SK-N-SH treated with all-trans-retinoic acid at 6 μM for 48 hours (cell line): ENCODE measurements at regions not wholly inside any gene's neighbourhood (a gene's known extent, or its start where the extent isn't known, plus 50 kb on each side); places are given as distances from the start of the nearest gene placed in this dataset.

Experiments used
- ARNTL ChIP-seq: fragments of 450-650 bp; formaldehyde crosslinking; IDR thresholded peaks from 2 replicates; pipeline ENCODE4 v1.5.0; 2020; ENCODE audit warnings: low read depth, mild to moderate bottlenecking, moderate library complexity, borderline replicate concordance
- BACH2 ChIP-seq: fragments of 250-450 bp; sonication (Bioruptor Pico); IDR thresholded peaks from 2 replicates; pipeline ENCODE4 v1.9.0; 2021; ENCODE audit warnings: mild to moderate bottlenecking, borderline replicate concordance
- OSR1 ChIP-seq: fragments of 250-450 bp; sonication (Bioruptor Pico); IDR thresholded peaks from 2 replicates; pipeline ENCODE4 v1.8.0; 2022; ENCODE audit warnings: moderate library complexity, mild to moderate bottlenecking, inconsistent platforms
- PPARA ChIP-seq: fragments of 250-450 bp; sonication (Bioruptor Pico); IDR thresholded peaks from 2 replicates; pipeline ENCODE4 v1.5.0; 2020; ENCODE audit warnings: mild to moderate bottlenecking, borderline replicate concordance
- RARB ChIP-seq: fragments of 250-450 bp; sonication (Bioruptor Pico); IDR thresholded peaks from 2 replicates; pipeline ENCODE4 v1.8.0; 2021; ENCODE audit warnings: mild to moderate bottlenecking, moderate library complexity
- TCF4 ChIP-seq: fragments of 250-450 bp; sonication (Bioruptor Pico); IDR thresholded peaks from 2 replicates; pipeline ENCODE4 v1.8.0; 2021; ENCODE audit warnings: mild to moderate bottlenecking, moderate library complexity, borderline replicate concordance
- TOX ChIP-seq: fragments of 250-450 bp; sonication (Bioruptor Pico); IDR thresholded peaks from 2 replicates; pipeline ENCODE4 v1.8.0; 2021; ENCODE audit warnings: mild to moderate bottlenecking, moderate library complexity, borderline replicate concordance
- ZFP3 ChIP-seq: fragments of 250-450 bp; sonication (Bioruptor Pico); IDR thresholded peaks from 2 replicates; pipeline ENCODE4 v1.5.0; 2020; ENCODE audit warnings: mild to moderate bottlenecking, moderate library complexity
- TF ChIP-seq, protein P1 (sequence below): fragments of 250-450 bp; sonication (Bioruptor Pico); IDR thresholded peaks from 2 replicates; pipeline ENCODE4 v1.8.0; 2020; ENCODE audit warnings: mild to moderate bottlenecking, moderate library complexity, borderline replicate concordance
- TF ChIP-seq, protein P2 (sequence below): fragments of 250-450 bp; sonication (Bioruptor Pico); IDR thresholded peaks from 2 replicates; pipeline ENCODE4 v1.5.0; 2020; ENCODE audit warnings: mild to moderate bottlenecking, moderate library complexity

DNA sequence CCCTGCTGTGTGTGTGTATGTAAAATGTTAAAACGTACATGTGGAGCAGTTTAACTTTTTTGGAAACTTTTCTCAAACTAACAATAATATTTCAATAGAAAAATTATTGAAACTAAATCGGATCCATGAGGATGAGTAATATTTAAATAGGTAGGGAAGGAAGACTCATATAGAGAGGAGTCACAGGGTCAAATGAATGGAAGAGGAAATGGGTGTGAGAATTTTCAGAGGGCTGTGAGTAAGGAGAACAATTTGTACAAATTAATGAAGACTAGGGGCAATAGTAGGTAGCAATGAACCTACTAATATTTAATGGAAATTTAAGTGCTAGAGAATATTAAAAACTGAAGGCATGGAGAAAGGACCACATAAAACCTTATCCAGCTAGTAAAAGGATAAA, 290.7 kb upstream of the PCDH18 start:
- TF ChIP-seq ZFP3 = no peak
- TF ChIP-seq TOX (CRISPR knock-in tag) = no peak
- TF ChIP-seq OSR1 (CRISPR knock-in tag) = no peak
- TF ChIP-seq ARNTL = no peak
- TF ChIP-seq RARB (CRISPR knock-in tag) = no peak
- TF ChIP-seq, protein P1, sequence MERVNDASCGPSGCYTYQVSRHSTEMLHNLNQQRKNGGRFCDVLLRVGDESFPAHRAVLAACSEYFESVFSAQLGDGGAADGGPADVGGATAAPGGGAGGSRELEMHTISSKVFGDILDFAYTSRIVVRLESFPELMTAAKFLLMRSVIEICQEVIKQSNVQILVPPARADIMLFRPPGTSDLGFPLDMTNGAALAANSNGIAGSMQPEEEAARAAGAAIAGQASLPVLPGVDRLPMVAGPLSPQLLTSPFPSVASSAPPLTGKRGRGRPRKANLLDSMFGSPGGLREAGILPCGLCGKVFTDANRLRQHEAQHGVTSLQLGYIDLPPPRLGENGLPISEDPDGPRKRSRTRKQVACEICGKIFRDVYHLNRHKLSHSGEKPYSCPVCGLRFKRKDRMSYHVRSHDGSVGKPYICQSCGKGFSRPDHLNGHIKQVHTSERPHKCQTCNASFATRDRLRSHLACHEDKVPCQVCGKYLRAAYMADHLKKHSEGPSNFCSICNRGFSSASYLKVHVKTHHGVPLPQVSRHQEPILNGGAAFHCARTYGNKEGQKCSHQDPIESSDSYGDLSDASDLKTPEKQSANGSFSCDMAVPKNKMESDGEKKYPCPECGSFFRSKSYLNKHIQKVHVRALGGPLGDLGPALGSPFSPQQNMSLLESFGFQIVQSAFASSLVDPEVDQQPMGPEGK (CRISPR knock-in tag) = no peak
- no peak for TF ChIP-seq BACH2 (CRISPR knock-in tag)
- TF ChIP-seq, protein P2, sequence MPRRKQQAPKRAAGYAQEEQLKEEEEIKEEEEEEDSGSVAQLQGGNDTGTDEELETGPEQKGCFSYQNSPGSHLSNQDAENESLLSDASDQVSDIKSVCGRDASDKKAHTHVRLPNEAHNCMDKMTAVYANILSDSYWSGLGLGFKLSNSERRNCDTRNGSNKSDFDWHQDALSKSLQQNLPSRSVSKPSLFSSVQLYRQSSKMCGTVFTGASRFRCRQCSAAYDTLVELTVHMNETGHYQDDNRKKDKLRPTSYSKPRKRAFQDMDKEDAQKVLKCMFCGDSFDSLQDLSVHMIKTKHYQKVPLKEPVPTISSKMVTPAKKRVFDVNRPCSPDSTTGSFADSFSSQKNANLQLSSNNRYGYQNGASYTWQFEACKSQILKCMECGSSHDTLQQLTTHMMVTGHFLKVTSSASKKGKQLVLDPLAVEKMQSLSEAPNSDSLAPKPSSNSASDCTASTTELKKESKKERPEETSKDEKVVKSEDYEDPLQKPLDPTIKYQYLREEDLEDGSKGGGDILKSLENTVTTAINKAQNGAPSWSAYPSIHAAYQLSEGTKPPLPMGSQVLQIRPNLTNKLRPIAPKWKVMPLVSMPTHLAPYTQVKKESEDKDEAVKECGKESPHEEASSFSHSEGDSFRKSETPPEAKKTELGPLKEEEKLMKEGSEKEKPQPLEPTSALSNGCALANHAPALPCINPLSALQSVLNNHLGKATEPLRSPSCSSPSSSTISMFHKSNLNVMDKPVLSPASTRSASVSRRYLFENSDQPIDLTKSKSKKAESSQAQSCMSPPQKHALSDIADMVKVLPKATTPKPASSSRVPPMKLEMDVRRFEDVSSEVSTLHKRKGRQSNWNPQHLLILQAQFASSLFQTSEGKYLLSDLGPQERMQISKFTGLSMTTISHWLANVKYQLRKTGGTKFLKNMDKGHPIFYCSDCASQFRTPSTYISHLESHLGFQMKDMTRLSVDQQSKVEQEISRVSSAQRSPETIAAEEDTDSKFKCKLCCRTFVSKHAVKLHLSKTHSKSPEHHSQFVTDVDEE (CRISPR knock-in tag) = no peak
- no peak for TF ChIP-seq TCF4 (CRISPR knock-in tag)
- TF ChIP-seq PPARA (CRISPR knock-in tag) = no peak
